ENCODE measurements at regions not wholly inside any gene's neighbourhood (a gene's known extent, or its start where the extent isn't known, plus 50 kb on each side); places are given as distances from the start of the nearest gene placed in this dataset.

DNA sequence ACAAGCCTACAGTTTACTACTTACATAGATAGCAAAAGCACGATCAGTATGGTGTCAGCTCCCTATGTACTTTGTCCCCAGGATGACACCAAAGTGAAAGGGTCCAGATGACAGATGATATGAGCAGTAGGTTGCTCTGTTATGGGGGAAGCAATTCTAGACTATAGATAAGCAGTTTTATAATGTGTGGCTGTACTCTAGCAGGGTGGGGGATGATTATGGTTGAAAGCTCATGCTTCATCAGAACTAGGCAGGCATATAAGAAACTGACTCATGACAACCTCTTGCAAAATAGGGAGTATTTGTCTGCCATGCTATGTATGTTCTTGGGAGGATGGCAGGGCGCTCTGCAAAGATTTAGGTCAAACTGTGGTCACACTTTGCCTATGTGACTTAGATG, 158.2 kb upstream of the ZBED5 start:
- no peak overlapping the region for H3K27ac Mint-ChIP-seq
- ATAC-seq (no peak), DNase-seq (no peak)
- no peaks in the 10 kb centered on the region for H3K36me3 Mint-ChIP-seq
- peaks cover 1% of the 10 kb centered on the region for H3K4me1 Mint-ChIP-seq
- CTCF ChIA-PET = interaction anchor here (0.9 to 2.2 kb wide), 3 partner anchors 12 to 223 kb away, joined by 4 to 12 read pairs (median 7); no protein-coding TSS in a partner anchor
- peaks cover 12% of the 10 kb centered on the region for H3K27me3 Mint-ChIP-seq
- no peak overlapping the region for H3K4me3 Mint-ChIP-seq
- no peaks in the 10 kb centered on the region for H3K9me3 Mint-ChIP-seq (ENCODE audit: low read depth)

DNA sequence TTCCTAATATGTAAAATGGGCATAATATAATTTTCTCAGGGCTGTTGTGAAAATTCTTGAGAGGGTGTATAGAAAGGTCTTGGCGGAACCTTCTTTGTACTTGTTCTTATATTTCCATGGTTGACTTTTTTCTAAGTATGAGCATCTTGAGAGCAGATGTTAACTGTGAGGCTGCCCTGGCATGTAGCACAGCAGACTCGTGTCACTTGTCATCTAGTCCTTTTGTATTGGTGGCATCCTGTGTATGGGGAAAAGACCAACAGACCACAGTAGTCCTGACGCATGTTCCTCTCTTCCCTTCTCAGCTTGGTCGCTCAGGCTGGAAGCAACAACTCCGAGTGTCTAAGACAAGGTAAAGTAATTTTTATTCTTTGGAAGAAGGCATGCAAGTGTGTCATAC, 153.8 kb upstream of the ZBED5 start:
- Mint-ChIP-seq H3K4me3 (no peak overlapping the region), H3K9me3 (ENCODE audit: low read depth) (no peaks in the 10 kb centered on the region), H3K27ac (no peak overlapping the region), H3K4me1 (no peaks in the 10 kb centered on the region), H3K27me3 (peaks cover 33% of the 10 kb centered on the region), H3K36me3 (no peaks in the 10 kb centered on the region)
- no peak for ATAC-seq
- CTCF ChIA-PET = no interaction called here
- DNase-seq = no peak

DNA sequence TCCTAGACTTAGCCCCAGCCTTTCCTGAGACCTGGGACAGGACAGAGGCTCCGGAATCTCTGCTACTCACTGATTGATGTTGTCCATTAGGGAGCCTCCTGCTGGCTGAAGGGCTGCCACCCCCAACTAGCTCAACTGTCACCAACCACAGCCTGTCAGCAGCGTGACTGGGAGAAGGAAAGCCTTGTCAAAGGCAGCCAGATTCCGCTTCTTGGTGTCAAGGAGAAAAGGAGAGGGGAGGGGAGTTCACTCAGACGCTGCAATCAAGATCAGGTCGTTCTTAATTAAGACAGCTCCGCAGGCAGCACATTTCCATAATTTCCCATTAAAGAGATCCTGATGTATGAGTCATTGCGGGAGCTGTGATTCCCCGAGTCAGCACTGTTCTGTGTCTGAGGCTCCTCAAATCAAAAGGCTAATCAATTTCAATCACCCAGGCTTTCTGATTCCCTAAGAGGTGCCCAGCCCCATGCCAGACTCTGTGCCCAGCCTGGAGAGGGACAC, 152.8 kb upstream of the ZBED5 start:
- H3K4me1 Mint-ChIP-seq = no peaks in the 10 kb centered on the region
- no peaks in the 10 kb centered on the region for H3K9me3 Mint-ChIP-seq (ENCODE audit: low read depth)
- H3K36me3 Mint-ChIP-seq = no peaks in the 10 kb centered on the region
- DNase-seq (no peak), ATAC-seq (no peak)
- CTCF ChIA-PET = interaction anchor here (1.6 to 2.2 kb wide), 2 partner anchors 17 to 218 kb away, joined by 5 to 7 read pairs; no protein-coding TSS in a partner anchor
- H3K27me3 Mint-ChIP-seq = peaks cover 42% of the 10 kb centered on the region
- no peak overlapping the region for H3K27ac Mint-ChIP-seq
- H3K4me3 Mint-ChIP-seq = no peak overlapping the region

DNA sequence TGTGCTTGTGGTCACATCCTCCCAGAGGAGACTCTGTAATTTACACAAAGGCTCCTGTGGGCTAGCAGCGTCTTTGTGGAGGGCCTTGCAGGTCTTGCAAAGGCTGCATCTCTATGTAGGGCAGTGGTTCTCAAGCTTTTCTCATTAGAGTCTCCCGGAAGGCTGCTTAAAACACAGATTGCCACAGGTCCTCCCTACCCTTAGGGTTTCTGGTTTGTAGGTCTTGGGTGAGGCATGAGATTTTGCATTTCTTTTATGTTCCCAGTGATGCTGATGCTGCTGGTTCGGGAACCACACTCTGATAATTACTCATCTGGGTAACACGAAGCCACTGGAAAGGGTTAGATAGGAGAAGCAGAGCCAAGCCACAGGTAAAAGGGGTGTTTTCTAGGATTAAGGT, 151.3 kb upstream of the ZBED5 start:
- Mint-ChIP-seq H3K27me3 (peaks cover 52% of the 10 kb centered on the region), H3K4me3 (no peak overlapping the region), H3K4me1 (no peaks in the 10 kb centered on the region), H3K27ac (no peak overlapping the region), H3K36me3 (no peaks in the 10 kb centered on the region), H3K9me3 (ENCODE audit: low read depth) (no peaks in the 10 kb centered on the region)
- CTCF ChIA-PET = interaction anchor here (1.6 to 2.2 kb wide), 2 partner anchors 19 to 217 kb away, joined by 5 to 7 read pairs; no protein-coding TSS in a partner anchor
- no peak for DNase-seq
- ATAC-seq = no peak

DNA sequence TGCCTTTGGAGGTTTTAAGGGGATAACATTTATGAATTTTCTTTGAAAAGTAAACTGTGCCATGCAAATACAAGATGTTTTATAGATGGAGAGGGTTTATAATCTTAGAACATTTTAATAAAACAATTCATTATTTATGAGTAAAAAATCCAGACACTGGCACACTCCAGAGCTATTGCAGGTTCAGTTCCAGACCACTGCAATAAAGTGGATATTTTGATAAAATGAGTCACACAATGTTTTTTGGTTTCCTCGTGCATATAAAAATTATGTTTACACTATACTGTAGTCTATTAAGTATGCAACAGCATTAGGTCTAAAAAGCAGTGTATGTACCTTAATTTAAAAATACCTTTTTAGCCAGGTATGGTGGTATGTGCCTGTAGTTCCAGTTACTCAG, 146.2 kb upstream of the ZBED5 start:
- ATAC-seq (no peak), DNase-seq (no peak)
- Mint-ChIP-seq H3K36me3 (no peaks in the 10 kb centered on the region), H3K27ac (no peak overlapping the region), H3K4me1 (no peaks in the 10 kb centered on the region), H3K4me3 (no peak overlapping the region), H3K27me3 (peaks cover 44% of the 10 kb centered on the region), H3K9me3 (ENCODE audit: low read depth) (no peaks in the 10 kb centered on the region)
- CTCF ChIA-PET = interaction anchor here (0.9 kb wide), 1 partner anchor 212 kb away, joined by 4 read pairs; no protein-coding TSS in a partner anchor

DNA sequence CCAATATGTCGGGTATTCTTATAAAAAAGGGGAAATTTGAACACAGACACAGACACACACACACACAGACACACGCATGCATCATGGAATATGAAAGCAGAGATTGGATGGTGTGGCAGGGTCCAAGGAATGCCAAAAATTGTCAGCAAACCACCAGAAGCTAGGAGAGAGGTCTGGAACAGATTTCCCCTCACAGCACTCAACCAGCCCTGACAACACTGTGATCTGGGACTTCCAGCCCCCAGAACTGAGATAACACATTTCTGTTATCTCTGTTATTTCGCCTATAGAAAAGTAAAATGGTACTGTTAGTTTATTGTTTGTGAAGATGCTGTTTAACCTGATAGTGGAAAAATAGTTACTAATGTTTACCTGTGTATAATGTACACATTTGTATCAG, 145.4 kb upstream of the ZBED5 start:
- no peak for DNase-seq
- no peaks in the 10 kb centered on the region for H3K9me3 Mint-ChIP-seq (ENCODE audit: low read depth)
- no peaks in the 10 kb centered on the region for H3K36me3 Mint-ChIP-seq
- CTCF ChIA-PET = interaction anchor here (0.9 kb wide), 1 partner anchor 211 kb away, joined by 4 read pairs; no protein-coding TSS in a partner anchor
- H3K27ac Mint-ChIP-seq = no peak overlapping the region
- peaks cover 45% of the 10 kb centered on the region for H3K27me3 Mint-ChIP-seq
- no peak for ATAC-seq
- H3K4me1 Mint-ChIP-seq = no peaks in the 10 kb centered on the region
- no peak overlapping the region for H3K4me3 Mint-ChIP-seq

DNA sequence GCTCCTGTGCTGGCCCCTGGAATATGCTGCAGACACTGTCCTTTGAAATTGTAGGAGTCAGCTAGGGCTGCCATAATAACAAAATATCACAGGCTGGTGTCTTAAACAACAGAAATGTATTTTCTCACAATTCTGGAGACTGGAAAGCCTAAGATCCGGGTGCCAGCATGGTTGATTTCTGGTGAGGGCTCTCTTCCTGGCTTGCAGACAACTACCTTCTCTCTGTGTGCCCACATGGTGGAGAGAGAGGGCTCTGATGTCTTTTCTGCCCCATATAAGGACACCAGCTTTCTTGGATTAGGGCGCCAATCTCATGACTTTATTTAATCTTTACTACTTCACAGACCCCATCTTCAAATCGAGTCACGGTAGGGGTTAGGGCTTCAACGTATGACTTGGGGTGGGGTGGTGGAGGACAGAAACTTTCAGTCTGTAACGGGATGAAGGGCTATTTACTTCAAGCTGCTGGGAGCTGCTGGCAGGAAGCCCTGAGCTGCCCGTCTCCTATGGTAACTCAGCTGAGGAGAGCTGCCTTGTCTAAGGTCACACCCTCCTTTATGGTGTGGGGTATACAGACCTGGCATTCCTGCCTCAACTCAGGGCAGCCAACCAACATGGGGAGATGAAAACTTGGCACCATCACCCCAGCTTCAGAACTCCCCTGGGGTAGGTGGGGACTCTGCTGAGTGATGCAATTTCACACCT, 142.9 kb upstream of the ZBED5 start:
- Mint-ChIP-seq H3K4me1 (no peaks in the 10 kb centered on the region), H3K36me3 (no peaks in the 10 kb centered on the region), H3K27ac (no peak overlapping the region), H3K4me3 (no peak overlapping the region), H3K9me3 (ENCODE audit: low read depth) (no peaks in the 10 kb centered on the region), H3K27me3 (peaks cover 36% of the 10 kb centered on the region)
- DNase-seq = no peak
- CTCF ChIA-PET = interaction anchor here (2.1 kb wide), 1 partner anchor 27 kb away, joined by 6 read pairs; no protein-coding TSS in a partner anchor
- ATAC-seq = no peak

DNA sequence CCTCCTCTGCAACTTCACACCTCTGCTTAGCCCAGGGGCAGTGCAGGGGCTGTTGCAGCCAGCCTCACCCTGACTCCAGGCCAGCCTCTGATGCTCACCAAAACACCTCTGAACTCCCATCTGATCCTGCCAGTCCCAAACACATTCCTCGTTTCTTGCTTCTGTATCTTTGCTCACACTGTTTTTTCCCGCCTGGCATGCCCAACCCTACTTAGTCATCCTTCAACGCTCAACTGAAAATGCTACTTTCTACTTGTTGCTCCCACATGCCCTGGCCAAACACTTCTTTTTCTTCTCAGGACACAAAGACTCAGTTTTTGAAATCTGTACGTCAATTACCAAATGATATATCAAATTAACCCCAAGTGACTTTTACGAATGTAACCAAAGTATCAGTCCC, 140.8 kb upstream of the ZBED5 start:
- no peak for DNase-seq
- H3K4me1 Mint-ChIP-seq = no peaks in the 10 kb centered on the region
- H3K36me3 Mint-ChIP-seq = no peaks in the 10 kb centered on the region
- peaks cover 26% of the 10 kb centered on the region for H3K27me3 Mint-ChIP-seq
- H3K9me3 Mint-ChIP-seq (ENCODE audit: low read depth) = no peaks in the 10 kb centered on the region
- H3K27ac Mint-ChIP-seq = no peak overlapping the region
- no peak overlapping the region for H3K4me3 Mint-ChIP-seq
- CTCF ChIA-PET = no interaction called here
- no peak for ATAC-seq

DNA sequence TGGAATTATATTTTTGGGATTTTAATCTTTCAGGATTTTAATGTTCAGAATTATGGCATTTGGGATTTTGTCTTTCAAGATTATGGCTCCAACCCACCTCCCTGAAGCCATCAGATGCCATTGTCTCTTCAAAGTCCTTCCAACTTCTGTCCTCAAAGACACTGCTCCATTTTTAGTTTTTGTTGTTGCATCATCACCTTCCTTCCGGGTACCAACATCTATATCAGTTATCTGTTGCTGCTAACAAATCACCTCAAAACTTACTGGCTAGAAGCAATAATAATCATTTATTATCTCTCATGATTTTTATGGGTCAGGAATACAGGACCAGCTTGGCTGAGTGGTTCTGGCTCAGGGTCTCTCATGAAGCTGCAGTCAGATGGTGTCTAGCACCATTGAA, 138.8 kb upstream of the ZBED5 start:
- no peak overlapping the region for H3K4me3 Mint-ChIP-seq
- ATAC-seq = no peak

DNA sequence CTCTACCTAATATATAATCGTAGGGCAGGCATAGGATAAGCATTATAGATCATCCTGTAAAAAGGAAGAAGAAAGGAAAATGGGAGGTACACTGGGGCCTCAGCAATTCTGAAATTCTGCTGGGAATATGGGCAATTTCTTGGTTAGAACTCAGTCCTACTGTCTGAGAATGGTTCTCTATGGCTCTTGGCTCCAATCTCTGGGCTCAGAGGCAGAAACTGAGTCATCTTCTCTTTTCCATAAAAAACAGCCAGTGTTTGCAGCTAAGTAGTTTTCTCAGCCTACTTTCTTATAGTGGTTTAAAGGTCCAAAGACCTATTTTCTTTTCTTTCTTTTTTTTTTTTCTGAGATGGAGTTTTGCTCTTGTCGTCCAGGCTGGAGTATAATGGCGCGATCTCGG, 135.8 kb upstream of the ZBED5 start:
- CTCF ChIA-PET = no interaction called here
- DNase-seq = no peak
- no peaks in the 10 kb centered on the region for H3K4me1 Mint-ChIP-seq
- no peak for ATAC-seq
- H3K9me3 Mint-ChIP-seq (ENCODE audit: low read depth) = no peaks in the 10 kb centered on the region
- peaks cover 14% of the 10 kb centered on the region for H3K27me3 Mint-ChIP-seq
- no peak overlapping the region for H3K27ac Mint-ChIP-seq
- H3K4me3 Mint-ChIP-seq = no peak overlapping the region
- no peaks in the 10 kb centered on the region for H3K36me3 Mint-ChIP-seq

More for the DNA sequence above, 138.8 kb upstream of the ZBED5 start:
- Mint-ChIP-seq H3K27ac (no peak overlapping the region), H3K9me3 (ENCODE audit: low read depth) (no peaks in the 10 kb centered on the region), H3K36me3 (no peaks in the 10 kb centered on the region), H3K27me3 (peaks cover 20% of the 10 kb centered on the region), H3K4me1 (no peaks in the 10 kb centered on the region)
- DNase-seq = no peak
- CTCF ChIA-PET = interaction anchor here (1.0 kb wide), 1 partner anchor 63 kb away, joined by 3 read pairs; no protein-coding TSS in a partner anchor

DNA sequence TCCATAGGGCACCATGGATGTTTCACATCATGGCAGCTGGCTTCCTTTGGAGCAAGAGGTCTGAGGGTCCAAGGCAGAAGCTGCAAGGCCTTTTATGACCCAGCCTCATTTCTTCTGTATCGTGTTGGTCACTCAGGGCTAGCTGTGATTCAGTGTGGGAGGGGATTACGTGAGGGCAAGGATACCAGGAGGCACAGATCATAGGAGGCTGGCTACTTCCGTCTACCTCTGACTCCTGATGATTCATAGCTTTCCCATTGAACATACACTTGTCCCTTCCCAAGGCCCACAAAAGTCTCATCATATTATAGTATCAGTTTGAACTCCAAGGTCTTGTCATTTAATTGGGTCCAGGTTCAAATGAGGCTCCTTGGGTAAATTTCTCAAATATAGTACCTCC, 135.3 kb upstream of the ZBED5 start:
- Mint-ChIP-seq H3K36me3 (no peaks in the 10 kb centered on the region), H3K9me3 (ENCODE audit: low read depth) (no peaks in the 10 kb centered on the region), H3K4me3 (no peak overlapping the region), H3K27me3 (peaks cover 12% of the 10 kb centered on the region), H3K27ac (no peak overlapping the region), H3K4me1 (no peaks in the 10 kb centered on the region)
- CTCF ChIA-PET = no interaction called here
- DNase-seq (no peak), ATAC-seq (no peak)

DNA sequence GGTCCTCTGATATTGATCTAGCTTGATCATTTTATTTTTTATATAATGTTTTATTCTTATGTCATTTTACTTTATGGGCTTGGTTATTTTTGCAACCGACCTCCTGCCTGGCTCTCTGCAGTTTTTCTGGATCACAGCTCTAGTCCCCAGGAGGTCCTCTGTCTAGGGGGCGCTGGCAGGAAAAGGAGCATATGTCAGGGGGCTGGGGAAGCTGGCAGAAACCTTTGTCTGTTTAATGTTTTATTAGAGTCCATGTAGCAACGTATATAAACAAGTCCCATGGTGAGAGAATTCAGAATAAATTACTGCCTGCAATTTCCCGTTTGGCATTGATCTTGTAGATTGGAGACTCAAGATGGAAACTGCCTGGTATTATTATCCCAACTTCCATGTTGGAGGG, 133.5 kb upstream of the ZBED5 start:
- CTCF ChIA-PET = no interaction called here

DNA sequence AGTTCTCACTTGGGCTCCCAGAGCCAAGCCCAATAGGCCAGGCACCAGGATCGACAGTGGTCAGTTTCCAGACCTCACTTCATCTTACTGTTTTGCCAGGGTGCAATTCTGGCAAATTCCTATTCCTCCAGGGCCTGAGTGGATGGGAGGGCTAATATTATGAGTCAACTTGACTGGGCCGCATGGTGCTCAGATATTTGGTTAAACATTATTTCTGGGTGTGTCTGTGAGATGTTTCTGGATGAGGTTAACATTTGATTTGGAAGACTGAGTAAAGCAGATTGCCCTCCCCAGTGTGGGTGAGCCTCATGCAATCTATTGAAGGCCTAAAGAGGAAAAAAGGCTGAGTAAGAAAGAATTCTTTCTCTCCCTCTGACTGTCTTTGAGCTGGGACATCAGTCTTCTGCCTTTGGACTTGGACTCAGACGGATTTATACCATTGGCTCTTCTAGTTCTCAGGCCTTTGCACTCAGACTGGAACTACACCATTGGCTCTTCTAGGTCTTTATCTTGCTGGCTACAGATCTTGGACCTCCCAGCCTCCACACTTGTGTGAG, 132.9 kb upstream of the ZBED5 start:
- H3K27me3 Mint-ChIP-seq = peaks cover 4% of the 10 kb centered on the region
- ATAC-seq = no peak
- H3K27ac Mint-ChIP-seq = no peak overlapping the region
- H3K4me1 Mint-ChIP-seq = no peaks in the 10 kb centered on the region
- DNase-seq = no peak
- H3K36me3 Mint-ChIP-seq = no peaks in the 10 kb centered on the region
- CTCF ChIA-PET = no interaction called here
- H3K4me3 Mint-ChIP-seq = no peak overlapping the region
- H3K9me3 Mint-ChIP-seq (ENCODE audit: low read depth) = no peaks in the 10 kb centered on the region

More for the DNA sequence above, 133.5 kb upstream of the ZBED5 start:
- Mint-ChIP-seq H3K4me3 (no peak overlapping the region), H3K27ac (no peak overlapping the region), H3K4me1 (no peaks in the 10 kb centered on the region), H3K27me3 (peaks cover 6% of the 10 kb centered on the region), H3K9me3 (ENCODE audit: low read depth) (no peaks in the 10 kb centered on the region), H3K36me3 (no peaks in the 10 kb centered on the region)
- no peak for ATAC-seq
- DNase-seq = no peak

DNA sequence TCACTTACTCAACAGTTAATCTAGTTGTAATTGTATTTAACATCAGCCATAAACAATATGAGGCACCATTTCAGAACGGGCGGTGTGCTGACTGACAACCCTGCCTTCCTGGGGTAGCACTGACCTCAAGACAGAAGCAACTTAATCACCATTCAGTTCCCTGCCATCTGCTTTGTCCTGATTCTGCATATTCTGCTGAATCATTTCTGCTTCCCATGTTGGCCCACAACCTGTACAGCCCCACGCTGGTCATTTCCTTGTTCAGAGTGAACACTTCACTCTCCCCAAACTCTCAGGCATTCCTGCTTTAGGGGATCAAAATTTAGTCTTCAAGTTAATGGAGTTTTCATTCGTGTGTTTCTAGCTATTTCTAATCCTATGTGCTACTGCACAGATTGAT, 132.3 kb upstream of the ZBED5 start:
- no peak for DNase-seq
- Mint-ChIP-seq H3K27ac (no peak overlapping the region), H3K36me3 (no peaks in the 10 kb centered on the region), H3K9me3 (ENCODE audit: low read depth) (no peaks in the 10 kb centered on the region), H3K4me3 (no peak overlapping the region), H3K4me1 (no peaks in the 10 kb centered on the region), H3K27me3 (peaks cover 4% of the 10 kb centered on the region)
- CTCF ChIA-PET = interaction anchor here (1.0 kb wide), 1 partner anchor 1453 kb away, joined by 3 read pairs; no protein-coding TSS in a partner anchor
- ATAC-seq = no peak
